ENCODE measurements at regions not wholly inside any gene's neighbourhood (a gene's known extent, or its start where the extent isn't known, plus 50 kb on each side); places are given as distances from the start of the nearest gene placed in this dataset.

- Mint-ChIP-seq H3K27me3 (no peaks in the 10 kb centered on the region), H3K9me3 (ENCODE audit: low read depth) (no peaks in the 10 kb centered on the region), H3K4me3 (ENCODE audit: low read depth) (no peak overlapping the region), H3K27ac (no peak overlapping the region), H3K36me3 (ENCODE audit: insufficient read depth) (no peaks in the 10 kb centered on the region), H3K4me1 (ENCODE audit: low read depth) (no peaks in the 10 kb centered on the region)
- DNase-seq (ENCODE audit: low spot score, unreplicated experiment) = no peak
- no peak for TF ChIP-seq CTCF (IDR thresholded peaks at IDR 0.05; ENCODE audit: unreplicated experiment)
These were observed 265.1 kb upstream of the COL8A1 start for GRCh38 chr3:99373088-99373845.

GRCh38 chr3:99366663-99367429 lies 271.5 kb upstream of the COL8A1 start:
- Mint-ChIP-seq H3K4me1 (ENCODE audit: low read depth) (no peaks in the 10 kb centered on the region), H3K27me3 (no peaks in the 10 kb centered on the region), H3K27ac (no peak overlapping the region), H3K9me3 (ENCODE audit: low read depth) (no peaks in the 10 kb centered on the region), H3K36me3 (ENCODE audit: insufficient read depth) (no peaks in the 10 kb centered on the region), H3K4me3 (ENCODE audit: low read depth) (no peak overlapping the region)
- TF ChIP-seq CTCF (IDR thresholded peaks at IDR 0.05; ENCODE audit: unreplicated experiment) = peak; percentile 41
- DNase-seq (ENCODE audit: low spot score, unreplicated experiment) = no peak

GRCh38 chr3:99365979-99366378 lies 272.4 kb upstream of the COL8A1 start:
- no peaks in the 10 kb centered on the region for H3K27me3 Mint-ChIP-seq
- DNase-seq (ENCODE audit: low spot score, unreplicated experiment) = no peak
- no peak overlapping the region for H3K4me3 Mint-ChIP-seq (ENCODE audit: low read depth)
- H3K27ac Mint-ChIP-seq = no peak overlapping the region
- H3K9me3 Mint-ChIP-seq (ENCODE audit: low read depth) = no peaks in the 10 kb centered on the region
- no peak for TF ChIP-seq CTCF (IDR thresholded peaks at IDR 0.05; ENCODE audit: unreplicated experiment)
- H3K4me1 Mint-ChIP-seq (ENCODE audit: low read depth) = no peaks in the 10 kb centered on the region
- no peaks in the 10 kb centered on the region for H3K36me3 Mint-ChIP-seq (ENCODE audit: insufficient read depth)

- no peak overlapping the region for H3K27ac Mint-ChIP-seq
- no peaks in the 10 kb centered on the region for H3K27me3 Mint-ChIP-seq
- no peak for TF ChIP-seq CTCF (IDR thresholded peaks at IDR 0.05; ENCODE audit: unreplicated experiment)
- no peaks in the 10 kb centered on the region for H3K9me3 Mint-ChIP-seq (ENCODE audit: low read depth)
- H3K4me3 Mint-ChIP-seq (ENCODE audit: low read depth) = no peak overlapping the region
- H3K4me1 Mint-ChIP-seq (ENCODE audit: low read depth) = no peaks in the 10 kb centered on the region
- H3K36me3 Mint-ChIP-seq (ENCODE audit: insufficient read depth) = no peaks in the 10 kb centered on the region
- no peak for DNase-seq (ENCODE audit: low spot score, unreplicated experiment)
These were observed 273.0 kb upstream of the COL8A1 start for GRCh38 chr3:99365396-99365795.

- Mint-ChIP-seq H3K9me3 (ENCODE audit: low read depth) (no peaks in the 10 kb centered on the region), H3K4me1 (ENCODE audit: low read depth) (no peaks in the 10 kb centered on the region), H3K4me3 (ENCODE audit: low read depth) (no peak overlapping the region), H3K27me3 (no peaks in the 10 kb centered on the region), H3K27ac (no peak overlapping the region), H3K36me3 (ENCODE audit: insufficient read depth) (no peaks in the 10 kb centered on the region)
- no peak for TF ChIP-seq CTCF (IDR thresholded peaks at IDR 0.05; ENCODE audit: unreplicated experiment)
- DNase-seq (ENCODE audit: low spot score, unreplicated experiment) = no peak
These were observed 281.3 kb upstream of the COL8A1 start for GRCh38 chr3:99357131-99357530.

All from progenitor cell of endocrine pancreas (in vitro differentiated cells).